ENCODE measurements at regions not wholly inside any gene's neighbourhood (a gene's known extent, or its start where the extent isn't known, plus 50 kb on each side); places are given as distances from the start of the nearest gene placed in this dataset.

- DNase-seq (no peak), ATAC-seq (ENCODE audit: poor library complexity) (no peak)
- intact Hi-C loops (cut with DNase I): no loop called here
Observed at GRCh38 chr13:70347947-70348620, 239.8 kb upstream of the KLHL1 start.

DNA sequence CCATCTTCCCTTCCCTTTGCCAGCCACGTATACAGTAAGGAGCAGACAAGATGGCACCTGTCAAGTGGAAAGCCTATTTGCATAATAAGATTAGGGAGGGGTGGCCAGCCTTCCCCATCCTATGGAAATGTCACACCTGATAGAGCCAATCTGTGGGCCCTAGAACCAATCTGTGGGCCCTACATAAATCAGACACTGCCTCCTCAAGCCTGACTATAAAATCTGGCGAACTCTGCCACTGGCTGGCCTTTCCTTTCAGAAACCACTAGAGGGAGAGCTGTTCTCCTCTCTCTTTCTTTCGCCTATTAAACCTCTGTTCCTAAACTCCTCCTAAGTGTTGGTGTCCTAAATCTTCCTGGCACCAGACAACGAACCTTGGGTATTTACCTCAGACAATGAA is 231.5 kb upstream of the KLHL1 start:
- DNase-seq: no peak
- intact Hi-C loops (cut with DNase I): no loop called here
- no peak for ATAC-seq (ENCODE audit: poor library complexity)

GRCh38 chr13:70338609-70339008 is 230.4 kb upstream of the KLHL1 start:
- DNase-seq: no peak
- no peak for ATAC-seq (ENCODE audit: poor library complexity)
- intact Hi-C loops (cut with DNase I): no loop called here

DNA sequence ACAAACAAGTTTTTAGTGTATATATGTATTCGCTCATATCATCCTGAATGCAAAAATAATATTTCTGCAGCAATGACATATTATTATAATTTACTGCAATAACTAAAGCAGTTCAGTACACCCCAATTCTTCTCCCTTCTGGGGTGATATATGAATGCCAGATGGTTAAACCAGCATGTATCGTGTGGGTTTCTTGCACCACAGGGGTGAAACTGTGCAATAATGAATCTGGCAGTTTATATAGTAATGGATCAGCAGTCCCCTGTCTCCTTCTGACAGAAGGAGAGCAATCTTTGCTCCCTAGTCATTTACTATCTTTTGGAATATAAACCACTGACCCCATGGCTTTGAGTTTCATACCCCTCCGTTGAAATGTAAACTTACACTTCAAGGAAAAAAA is 228.6 kb upstream of the KLHL1 start:
- ATAC-seq (ENCODE audit: poor library complexity) (no peak), DNase-seq (no peak)
- intact Hi-C loops (cut with DNase I): no loop called here

- intact Hi-C loops (cut with DNase I): no loop called here
- DNase-seq (no peak), ATAC-seq (ENCODE audit: poor library complexity) (no peak)
Observed at GRCh38 chr13:70333752-70334151, 225.5 kb upstream of the KLHL1 start.

DNA sequence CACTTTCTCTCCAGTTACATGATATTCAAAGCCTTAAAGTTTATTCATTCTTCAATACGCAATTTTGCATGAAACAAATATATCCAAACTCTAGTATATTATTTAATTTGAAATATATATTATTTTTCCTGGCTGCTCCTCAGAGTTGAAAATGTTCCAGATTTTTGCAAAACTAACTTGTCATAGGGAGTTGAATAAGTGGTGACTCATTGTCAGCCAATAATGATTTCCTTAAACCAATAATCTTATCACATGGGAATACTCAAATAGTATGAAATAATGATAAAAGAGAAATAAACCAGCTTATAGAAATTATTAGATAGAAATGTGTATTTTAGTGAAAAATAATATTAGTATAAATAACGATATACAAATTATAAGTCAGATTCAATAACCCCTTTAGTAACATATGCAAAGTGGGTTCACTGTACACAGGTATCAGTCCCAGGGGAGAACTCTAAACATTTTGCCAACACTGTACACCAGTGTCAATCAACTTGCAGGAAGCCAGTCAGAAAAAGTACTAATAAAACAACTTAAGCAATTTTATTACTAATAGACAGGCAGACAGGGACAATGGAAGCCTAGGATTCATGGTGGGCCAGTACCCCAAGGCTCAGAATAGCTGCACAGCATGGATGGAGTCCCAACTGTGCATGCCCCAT is 222.6 kb upstream of the KLHL1 start:
- intact Hi-C loops (cut with DNase I): no loop called here
- DNase-seq: no peak
- ATAC-seq (ENCODE audit: poor library complexity): no peak

GRCh38 chr13:70324519-70324918 is 216.3 kb upstream of the KLHL1 start:
- no peak for ATAC-seq (ENCODE audit: poor library complexity)
- intact Hi-C loops (cut with DNase I): no loop called here
- no peak for DNase-seq

GRCh38 chr13:70311191-70311590 is 202.9 kb upstream of the KLHL1 start:
- intact Hi-C loops (cut with DNase I): no loop called here
- no peak for DNase-seq
- no peak for ATAC-seq (ENCODE audit: poor library complexity)

GRCh38 chr13:70310396-70311119 is 202.3 kb upstream of the KLHL1 start:
- ATAC-seq (ENCODE audit: poor library complexity) (no peak), DNase-seq (no peak)
- intact Hi-C loops (cut with DNase I): no loop called here

DNA sequence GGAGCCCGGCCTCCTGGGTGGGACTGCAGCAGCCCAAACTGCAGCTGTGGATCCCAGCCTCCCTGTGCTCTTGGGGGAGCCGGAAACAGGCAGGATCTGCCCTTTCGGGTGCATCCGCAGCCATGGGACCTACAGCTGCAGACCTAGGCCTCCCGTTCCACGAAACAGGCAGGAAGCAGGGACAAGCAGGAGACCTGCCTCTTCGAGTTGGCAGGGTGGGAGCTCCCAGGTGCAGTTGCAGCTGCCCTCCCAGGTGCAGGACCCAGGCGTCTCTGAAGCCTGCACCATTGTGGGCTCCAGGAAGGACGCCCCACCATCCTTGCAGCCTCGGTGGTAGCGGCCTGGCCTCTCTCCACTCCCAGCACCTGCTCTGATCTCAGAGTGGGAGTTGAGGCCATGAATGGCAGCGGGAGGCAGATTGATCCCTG is 189.0 kb upstream of the KLHL1 start:
- intact Hi-C loops (cut with DNase I): no loop called here
- DNase-seq: no peak

GRCh38 chr13:70284371-70284770 is 176.1 kb upstream of the KLHL1 start:
- intact Hi-C loops (cut with DNase I): no loop called here
- no peak for ATAC-seq (ENCODE audit: poor library complexity)
- DNase-seq: no peak

More for the DNA sequence above, 189.0 kb upstream of the KLHL1 start:
- no peak for ATAC-seq (ENCODE audit: poor library complexity)

GRCh38 chr13:70275841-70276240 is 167.6 kb upstream of the KLHL1 start:
- no peak for ATAC-seq (ENCODE audit: poor library complexity)
- intact Hi-C loops (cut with DNase I): no loop called here

GRCh38 chr13:70255406-70255991 is 147.2 kb upstream of the KLHL1 start:
- ATAC-seq (ENCODE audit: poor library complexity): no peak
- intact Hi-C loops (cut with DNase I): no loop called here
- DNase-seq: no peak

More at GRCh38 chr13:70275841-70276240, 167.6 kb upstream of the KLHL1 start:
- DNase-seq: no peak

DNA sequence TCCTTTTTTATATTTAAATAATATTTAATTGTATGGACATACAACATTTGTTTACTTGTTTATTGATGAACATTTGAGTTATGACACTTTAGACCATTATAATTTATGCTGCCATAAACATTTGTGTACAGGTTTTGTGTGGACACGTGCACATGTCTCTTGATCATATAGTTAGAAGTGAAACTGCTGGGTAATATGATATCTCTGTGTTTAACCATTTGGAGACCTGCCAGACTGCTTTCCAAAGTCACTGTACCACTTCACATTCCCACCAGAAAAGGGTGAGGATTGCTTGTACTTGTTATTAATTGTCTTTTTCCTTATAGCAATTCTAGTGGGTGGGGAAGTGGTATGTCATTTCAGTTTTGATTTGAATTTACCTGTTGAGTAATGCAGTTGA is 145.6 kb upstream of the KLHL1 start:
- intact Hi-C loops (cut with DNase I): no loop called here
- no peak for ATAC-seq (ENCODE audit: poor library complexity)
- no peak for DNase-seq

GRCh38 chr13:70253411-70253810 is 145.2 kb upstream of the KLHL1 start:
- ATAC-seq (ENCODE audit: poor library complexity) (no peak), DNase-seq (no peak)
- intact Hi-C loops (cut with DNase I): no loop called here

GRCh38 chr13:70249332-70250064 is 141.2 kb upstream of the KLHL1 start:
- no peak for ATAC-seq (ENCODE audit: poor library complexity)
- no peak for DNase-seq
- intact Hi-C loops (cut with DNase I): no loop called here

- intact Hi-C loops (cut with DNase I): no loop called here
- no peak for ATAC-seq (ENCODE audit: poor library complexity)
- DNase-seq: no peak
Observed at GRCh38 chr13:70237131-70237530, 128.9 kb upstream of the KLHL1 start.

DNA sequence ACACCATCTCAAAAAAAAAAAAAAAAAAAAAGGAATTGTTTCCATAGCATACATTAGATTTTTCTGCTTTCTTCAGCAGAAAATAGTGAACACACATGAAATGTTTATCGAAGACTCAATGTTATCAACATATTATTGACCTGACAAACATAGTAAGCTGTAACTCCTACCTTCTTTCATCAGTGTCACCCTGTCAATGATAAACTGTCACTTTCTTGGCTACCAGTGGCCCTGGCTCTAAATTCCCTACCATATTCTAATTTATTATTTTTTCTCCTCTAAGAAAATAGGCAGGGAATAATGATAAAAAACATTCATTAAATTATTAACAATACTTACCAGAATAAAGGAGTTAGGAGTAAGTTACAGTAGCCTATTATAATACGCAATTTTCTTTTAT is 127.3 kb upstream of the KLHL1 start:
- no peak for DNase-seq
- intact Hi-C loops (cut with DNase I): no loop called here
- no peak for ATAC-seq (ENCODE audit: poor library complexity)

DNA sequence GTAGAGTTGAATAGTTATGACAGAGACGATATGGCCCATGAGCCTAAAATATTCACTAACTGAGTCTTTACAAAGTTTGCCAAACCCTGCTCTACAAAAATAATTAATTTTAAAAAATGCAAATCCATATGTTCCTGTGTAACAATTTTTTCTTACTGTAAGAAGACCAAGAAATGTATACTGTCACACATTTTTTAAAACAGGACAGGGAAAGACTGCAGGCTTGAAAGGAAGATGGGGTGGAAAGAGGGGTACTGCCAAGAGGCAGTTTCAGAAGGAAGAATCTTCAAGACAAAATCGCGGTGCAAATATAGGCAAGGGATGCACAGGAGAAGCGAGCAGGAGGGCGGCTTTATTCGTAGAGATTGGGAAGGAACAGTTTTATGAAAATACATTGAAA is 115.7 kb upstream of the KLHL1 start:
- intact Hi-C loops (cut with DNase I): no loop called here
- DNase-seq (no peak), ATAC-seq (ENCODE audit: poor library complexity) (no peak)
